IMR-90 (cell line): ENCODE measurements at regions not wholly inside any gene's neighbourhood (a gene's known extent, or its start where the extent isn't known, plus 50 kb on each side); places are given as distances from the start of the nearest gene placed in this dataset.

ENCODE experiments used
- ATAC-seq: fragments of 200-7000 bp; cut with Tn5 transposase; 2 replicates; pipeline ENCODE4 v1.9.1; 2020; ENCODE audit warnings: low read depth, mild to moderate bottlenecking, moderate library complexity
- BruUV-seq: library from RNA; stranded (reverse); fragments of 400-500 nt; replicated peaks from 2 replicates; lab custom pipeline; 2021; lab: Mats Ljungman, UMichigan
- CTCF ChIA-PET: fragments of 300-600 bp; formaldehyde crosslinking; extraction: SDS; loops from one replicate; lab custom pipeline; 2021; ENCODE audit warnings: antibody characterized with exemption; lab: Yijun Ruan, JAX
- POLR2A ChIA-PET: fragments of 300-600 bp; sonication (Branson Sonifier 250); formaldehyde crosslinking; loops from one replicate; lab custom pipeline; 2022; ENCODE audit warnings: antibody characterized with exemption; ENCODE audit not compliant: unreplicated experiment; lab: Charles Lee
- DNase-seq: peaks from one replicate; pipeline ENCODE4 v3.0.0; 2013
- H2AFZ ChIP-seq: replicated peaks from 2 replicates; pipeline ENCODE3; 2013; ENCODE audit warnings: low read length, mild to moderate bottlenecking; ENCODE audit not compliant: poor library complexity
- H2AK5ac ChIP-seq: 2 replicates; pipeline ENCODE4 v1.6.1; 2013; ENCODE audit warnings: low read depth, low read length, inconsistent platforms
- H2AK9ac ChIP-seq: replicated peaks from 2 replicates; pipeline ENCODE3; 2013; ENCODE audit warnings: mild to moderate bottlenecking, low read depth, low read length, moderate library complexity; ENCODE audit not compliant: poor library complexity
- H2BK120ac ChIP-seq: 2 replicates; pipeline ENCODE4 v1.6.1; 2013; ENCODE audit warnings: low read depth, low read length, inconsistent platforms
- H2BK15ac ChIP-seq: 3 replicates; pipeline ENCODE4 v1.6.1; 2013; ENCODE audit warnings: low read depth, low read length, inconsistent platforms
- H2BK20ac ChIP-seq: 2 replicates; pipeline ENCODE4 v1.6.1; 2013; ENCODE audit warnings: low read depth, mild to moderate bottlenecking, inconsistent platforms, low read length, moderate library complexity
- H2BK5ac ChIP-seq: 2 replicates; pipeline ENCODE4 v1.6.1; 2013; ENCODE audit warnings: mild to moderate bottlenecking, low read depth, low read length, inconsistent platforms; ENCODE audit not compliant: poor library complexity, severe bottlenecking
- H3K14ac ChIP-seq: replicated peaks from 2 replicates; pipeline ENCODE4 v1.6.1; 2013; ENCODE audit warnings: low read depth, low read length, inconsistent platforms
- H3K18ac ChIP-seq: 2 replicates; pipeline ENCODE4 v1.6.1; 2013; ENCODE audit warnings: low read depth, low read length, control low read depth
- H3K23ac ChIP-seq: 2 replicates; pipeline ENCODE4 v1.6.1; 2013; ENCODE audit warnings: low read depth, low read length, inconsistent platforms
- H3K27ac ChIP-seq: 2 replicates; pipeline ENCODE4 v1.5.1; 2013; ENCODE audit warnings: mild to moderate bottlenecking, control low read depth, low read length; ENCODE audit not compliant: insufficient read depth
- H3K27me3 ChIP-seq: 2 replicates; pipeline ENCODE4 v1.6.1; 2013; ENCODE audit warnings: low read length; ENCODE audit not compliant: control insufficient read depth, insufficient read depth
- H3K36me3 ChIP-seq: 2 replicates; pipeline ENCODE4 v1.6.1; 2013; ENCODE audit warnings: low read length, mixed read lengths; ENCODE audit not compliant: control insufficient read depth, insufficient read depth
- H3K4ac ChIP-seq: 2 replicates; pipeline ENCODE4 v1.6.1; 2013; ENCODE audit warnings: low read depth, low read length, inconsistent platforms
- H3K4me1 ChIP-seq: 2 replicates; pipeline ENCODE4 v1.6.1; 2013; ENCODE audit warnings: low read length, mixed read lengths; ENCODE audit not compliant: control insufficient read depth, insufficient read depth
- H3K4me2 ChIP-seq: 2 replicates; pipeline ENCODE4 v1.6.1; 2013; ENCODE audit warnings: low read depth, mild to moderate bottlenecking, control low read depth, low read length, moderate library complexity
- H3K4me3 ChIP-seq: 2 replicates; pipeline ENCODE4 v1.5.1; 2013; ENCODE audit warnings: low read depth, mild to moderate bottlenecking, control low read depth, low read length, moderate library complexity; ENCODE audit not compliant: insufficient read depth
- H3K56ac ChIP-seq: 2 replicates; pipeline ENCODE4 v1.6.1; 2013; ENCODE audit warnings: low read length, inconsistent platforms; ENCODE audit not compliant: insufficient read depth; ENCODE audit errors: extremely low read depth
- H3K79me1 ChIP-seq, 2 experiments: 2 replicates each; pipeline ENCODE4 v1.6.1; 2013; ENCODE audit warnings: low read length in 2 of 2, inconsistent platforms in 1 of 2, low read depth in 1 of 2
- H3K9ac ChIP-seq: 2 replicates; pipeline ENCODE4 v1.6.1; 2013; ENCODE audit warnings: low read depth, low read length, control low read depth
- H3K9me1 ChIP-seq: 2 replicates; pipeline ENCODE4 v1.6.1; 2013; ENCODE audit warnings: low read length, inconsistent platforms; ENCODE audit not compliant: insufficient read depth
- H3K9me3 ChIP-seq: 2 replicates; pipeline ENCODE4 v1.6.1; 2013; ENCODE audit warnings: low read length; ENCODE audit not compliant: control insufficient read depth, insufficient read depth
- H4K20me1 ChIP-seq: 2 replicates; pipeline ENCODE4 v1.6.1; 2013; ENCODE audit warnings: low read length, inconsistent platforms; ENCODE audit not compliant: insufficient read depth
- H4K5ac ChIP-seq: 2 replicates; pipeline ENCODE4 v1.6.1; 2013; ENCODE audit warnings: mild to moderate bottlenecking, low read depth, low read length, control low read depth
- H4K8ac ChIP-seq, 2 experiments: 2 replicates each; pipeline ENCODE4 v1.6.1; 2013; ENCODE audit warnings: low read depth in 2 of 2, low read length in 2 of 2, control low read depth in 1 of 2, inconsistent platforms in 1 of 2
- H4K91ac ChIP-seq: 2 replicates; pipeline ENCODE4 v1.6.1; 2013; ENCODE audit warnings: low read depth, low read length, inconsistent platforms; ENCODE audit not compliant: insufficient read depth
- BHLHE40 ChIP-seq: fragments of 150-350 bp; IDR thresholded peaks from 2 replicates; pipeline ENCODE4 v1.6.1; 2016; ENCODE audit warnings: mild to moderate bottlenecking, low read depth, low read length
- CEBPB ChIP-seq: IDR thresholded peaks from 2 replicates; pipeline ENCODE4 v1.6.1; 2012; ENCODE audit warnings: low read depth, low read length, improper control_type of control experiment
- CHD1 ChIP-seq: IDR thresholded peaks from 2 replicates; pipeline ENCODE4 v1.6.1; 2012; ENCODE audit warnings: low read depth, low read length, improper control_type of control experiment
- CTCF ChIP-seq: conservative IDR thresholded peaks from 2 replicates; pipeline ENCODE4 v1.5.1; 2012; ENCODE audit warnings: mild to moderate bottlenecking, low read depth, low read length, improper control_type of control experiment
- ELK1 ChIP-seq: fragments of 150-350 bp; IDR thresholded peaks from 2 replicates; pipeline ENCODE4 v1.6.1; 2016; ENCODE audit warnings: low read depth, mild to moderate bottlenecking, low read length, moderate library complexity, borderline replicate concordance
- FOS ChIP-seq: fragments of 150-350 bp; IDR thresholded peaks from 2 replicates; pipeline ENCODE4 v1.6.1; 2016; ENCODE audit warnings: low read depth, low read length
- MAFK ChIP-seq: IDR thresholded peaks from 2 replicates; pipeline ENCODE4 v1.6.1; 2012; ENCODE audit warnings: low read depth, low read length, improper control_type of control experiment
- MAZ ChIP-seq: IDR thresholded peaks from 2 replicates; pipeline ENCODE4 v1.6.1; 2012; ENCODE audit warnings: low read depth, mild to moderate bottlenecking, low read length, improper control_type of control experiment, moderate library complexity, borderline replicate concordance
- MXI1 ChIP-seq: IDR thresholded peaks from 2 replicates; pipeline ENCODE4 v1.6.1; 2012; ENCODE audit warnings: low read depth, mild to moderate bottlenecking, low read length, moderate library complexity, borderline replicate concordance
- NFE2L2 ChIP-seq: fragments of 150-350 bp; IDR thresholded peaks from 2 replicates; pipeline ENCODE4 v1.6.1; 2016; ENCODE audit warnings: low read depth, mild to moderate bottlenecking, low read length
- POLR2A ChIP-seq: IDR thresholded peaks from 2 replicates; pipeline ENCODE4 v1.6.1; 2012; ENCODE audit warnings: mild to moderate bottlenecking, low read depth, low read length
- RAD21 ChIP-seq: IDR thresholded peaks from 2 replicates; pipeline ENCODE4 v1.6.1; 2012; ENCODE audit warnings: low read length, improper control_type of control experiment
- RCOR1 ChIP-seq: IDR thresholded peaks from 2 replicates; pipeline ENCODE4 v1.6.1; 2012; ENCODE audit warnings: mild to moderate bottlenecking, low read length, improper control_type of control experiment; ENCODE audit not compliant: insufficient replicate concordance
- RFX5 ChIP-seq: IDR thresholded peaks from 2 replicates; pipeline ENCODE4 v1.8.0; 2012; ENCODE audit warnings: low read depth, mild to moderate bottlenecking, low read length, moderate library complexity
- SMC3 ChIP-seq: fragments of 150-350 bp; IDR thresholded peaks from 2 replicates; pipeline ENCODE4 v1.6.1; 2016; ENCODE audit warnings: low read depth, mild to moderate bottlenecking, antibody characterized with exemption, low read length, moderate library complexity
- WGBS, 2 experiments: methylation state at CpG; one replicate each; pipeline versions ENCODE4 v1.1.5 to v1.1.7; 2013; ENCODE audit warnings: missing lambda C conversion rate in 2 of 2; ENCODE audit not compliant: insufficient read length in 1 of 2; ENCODE audit errors: extremely low coverage in 2 of 2; 5-methylcytosine and 5-hydroxymethylcytosine counted together
- dilution Hi-C: fragments of 300-500 bp; cut with HindIII; formaldehyde crosslinking; loops from one replicate; pipeline ENCODE4 v1.14.3; 2018; ENCODE audit warnings: low sequenced_read_pairs; ENCODE audit not compliant: unreplicated experiment
- in situ Hi-C: fragments of 300-500 bp; cut with MboI; formaldehyde crosslinking; loops from 3 replicates; pipeline ENCODE4 v1.14.3; 2019; ENCODE audit warnings: low sequenced_read_pairs, inconsistent platforms, mixed read lengths
- intact Hi-C: fragments of 100-400 bp; cut with micrococcal nuclease; formaldehyde crosslinking; loops from 2 replicates; pipeline ENCODE4 v1.10.0; 2022
- TF ChIP-seq, protein P1 (sequence below): fragments of 150-350 bp; IDR thresholded peaks from 2 replicates; pipeline ENCODE4 v1.6.1; 2017; ENCODE audit warnings: mild to moderate bottlenecking, antibody characterized with exemption, low read length, low read depth

- Histone ChIP-seq H3K4me3 (no peak overlapping the region), H3K4me2 (no peak overlapping the region), H4K5ac (no peak overlapping the region), H3K9ac (no peak overlapping the region), H4K20me1 (no peaks in the 10 kb centered on the region), H2BK15ac (no peak overlapping the region), H3K9me3 (no peaks in the 10 kb centered on the region), H3K36me3 (no peaks in the 10 kb centered on the region), H3K27me3 (no peaks in the 10 kb centered on the region), H2BK20ac (no peak overlapping the region), H3K4me1 (no peaks in the 10 kb centered on the region), H3K4ac (no peak overlapping the region), H2AK5ac (no peak overlapping the region), H2BK120ac (no peak overlapping the region), H3K14ac (no peak overlapping the region), H4K8ac (no peak overlapping the region), H3K27ac (no peak overlapping the region), H3K79me1 (no peaks in the 10 kb centered on the region), H3K23ac (no peak overlapping the region), H3K56ac (no peak overlapping the region), H3K9me1 (no peaks in the 10 kb centered on the region), H2AK9ac (no peak overlapping the region), H2AFZ (no peak overlapping the region), H2BK5ac (no peak overlapping the region), H4K91ac (no peak overlapping the region), H3K18ac (no peak overlapping the region)
- no TSS peak for BruUV-seq
- ChIA-PET CTCF (no interaction called here), POLR2A (no interaction called here)
- no peak for ATAC-seq
- WGBS, 2 experiments, result 0% methylated on average over 1 of the region's 7 CpGs; no CpG with 5 or more reads in 1 of the 2 experiments
- intact Hi-C loops, result no loop called here
- dilution Hi-C loops, result no loop called here
- no peak for DNase-seq
- TF ChIP-seq NFE2L2 (no peak), MAZ (no peak), RFX5 (no peak), CTCF (no peak), CHD1 (no peak), BHLHE40 (no peak), FOS (no peak), POLR2A (no peak), CEBPB (no peak), RAD21 (no peak), SMC3 (no peak), RCOR1 (no peak), MXI1 (no peak), MAFK (no peak), ELK1 (no peak)
- TF ChIP-seq, protein P1, sequence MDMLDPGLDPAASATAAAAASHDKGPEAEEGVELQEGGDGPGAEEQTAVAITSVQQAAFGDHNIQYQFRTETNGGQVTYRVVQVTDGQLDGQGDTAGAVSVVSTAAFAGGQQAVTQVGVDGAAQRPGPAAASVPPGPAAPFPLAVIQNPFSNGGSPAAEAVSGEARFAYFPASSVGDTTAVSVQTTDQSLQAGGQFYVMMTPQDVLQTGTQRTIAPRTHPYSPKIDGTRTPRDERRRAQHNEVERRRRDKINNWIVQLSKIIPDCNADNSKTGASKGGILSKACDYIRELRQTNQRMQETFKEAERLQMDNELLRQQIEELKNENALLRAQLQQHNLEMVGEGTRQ, result no peak
- in situ Hi-C loops, result no loop called here
These were observed 169.6 kb downstream of the SLC24A2 start for GRCh38 chr9:19619221-19619620.
